ENCODE measurements at regions not wholly inside any gene's neighbourhood (a gene's known extent, or its start where the extent isn't known, plus 50 kb on each side); places are given as distances from the start of the nearest gene placed in this dataset.

GRCh38 chr5:61866930-61867329, 439.1 kb upstream of the KIF2A start:
- H3K36me3 ChIP-seq (ENCODE audit: control insufficient read depth, low read length), result no peaks in the 10 kb centered on the region
- no peaks in the 10 kb centered on the region for H3K9me2 ChIP-seq (replicated peaks; ENCODE audit: control insufficient read depth, low read length)
- H3K27me3 ChIP-seq (ENCODE audit: control insufficient read depth, low read length), result no peaks in the 10 kb centered on the region
- no peak overlapping the region for H3K27ac ChIP-seq (ENCODE audit: low read depth, low read length)
- TF ChIP-seq EZH2phosphoT487 (IDR thresholded peaks at IDR 0.05; ENCODE audit: borderline replicate concordance, low read length), result no peak
- TF ChIP-seq, protein P1, sequence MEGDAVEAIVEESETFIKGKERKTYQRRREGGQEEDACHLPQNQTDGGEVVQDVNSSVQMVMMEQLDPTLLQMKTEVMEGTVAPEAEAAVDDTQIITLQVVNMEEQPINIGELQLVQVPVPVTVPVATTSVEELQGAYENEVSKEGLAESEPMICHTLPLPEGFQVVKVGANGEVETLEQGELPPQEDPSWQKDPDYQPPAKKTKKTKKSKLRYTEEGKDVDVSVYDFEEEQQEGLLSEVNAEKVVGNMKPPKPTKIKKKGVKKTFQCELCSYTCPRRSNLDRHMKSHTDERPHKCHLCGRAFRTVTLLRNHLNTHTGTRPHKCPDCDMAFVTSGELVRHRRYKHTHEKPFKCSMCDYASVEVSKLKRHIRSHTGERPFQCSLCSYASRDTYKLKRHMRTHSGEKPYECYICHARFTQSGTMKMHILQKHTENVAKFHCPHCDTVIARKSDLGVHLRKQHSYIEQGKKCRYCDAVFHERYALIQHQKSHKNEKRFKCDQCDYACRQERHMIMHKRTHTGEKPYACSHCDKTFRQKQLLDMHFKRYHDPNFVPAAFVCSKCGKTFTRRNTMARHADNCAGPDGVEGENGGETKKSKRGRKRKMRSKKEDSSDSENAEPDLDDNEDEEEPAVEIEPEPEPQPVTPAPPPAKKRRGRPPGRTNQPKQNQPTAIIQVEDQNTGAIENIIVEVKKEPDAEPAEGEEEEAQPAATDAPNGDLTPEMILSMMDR (IDR thresholded peaks at IDR 0.05; ENCODE audit: low read depth, low read length, poor library complexity, severe bottlenecking), result no peak
- no peaks in the 10 kb centered on the region for H3K4me1 ChIP-seq (ENCODE audit: control insufficient read depth, low read length)
- no peaks in the 10 kb centered on the region for H3K79me2 ChIP-seq (ENCODE audit: control insufficient read depth, low read length)
- no peaks in the 10 kb centered on the region for H3F3A ChIP-seq (ENCODE audit: control insufficient read depth, insufficient read depth)
- no peaks in the 10 kb centered on the region for H4K20me1 ChIP-seq (ENCODE audit: control insufficient read depth, insufficient read depth, low read depth, low read length)
- no peaks in the 10 kb centered on the region for H3K9me3 ChIP-seq (ENCODE audit: control insufficient read depth, insufficient read depth, low read length)
- H3K4me3 ChIP-seq (ENCODE audit: low read length), result no peak overlapping the region
- H3K4me2 ChIP-seq (ENCODE audit: low read length), result no peak overlapping the region

GRCh38 chr5:61869333-61869732, 436.7 kb upstream of the KIF2A start:
- Histone ChIP-seq H3K9me2 (replicated peaks; ENCODE audit: control insufficient read depth, low read length) (no peaks in the 10 kb centered on the region), H3K27me3 (ENCODE audit: control insufficient read depth, low read length) (no peaks in the 10 kb centered on the region), H4K20me1 (ENCODE audit: control insufficient read depth, insufficient read depth, low read depth, low read length) (no peaks in the 10 kb centered on the region), H3K4me2 (ENCODE audit: low read length) (no peak overlapping the region), H3K9me3 (ENCODE audit: control insufficient read depth, insufficient read depth, low read length) (no peaks in the 10 kb centered on the region), H3K4me1 (ENCODE audit: control insufficient read depth, low read length) (no peaks in the 10 kb centered on the region), H3K79me2 (ENCODE audit: control insufficient read depth, low read length) (no peaks in the 10 kb centered on the region), H3F3A (ENCODE audit: control insufficient read depth, insufficient read depth) (no peaks in the 10 kb centered on the region), H3K4me3 (ENCODE audit: low read length) (no peak overlapping the region), H3K27ac (ENCODE audit: low read depth, low read length) (no peak overlapping the region), H3K36me3 (ENCODE audit: control insufficient read depth, low read length) (no peaks in the 10 kb centered on the region)
- TF ChIP-seq EZH2phosphoT487 (IDR thresholded peaks at IDR 0.05; ENCODE audit: borderline replicate concordance, low read length), result no peak
- TF ChIP-seq, protein P1 (IDR thresholded peaks at IDR 0.05; ENCODE audit: low read depth, low read length, poor library complexity, severe bottlenecking), result no peak

DNA sequence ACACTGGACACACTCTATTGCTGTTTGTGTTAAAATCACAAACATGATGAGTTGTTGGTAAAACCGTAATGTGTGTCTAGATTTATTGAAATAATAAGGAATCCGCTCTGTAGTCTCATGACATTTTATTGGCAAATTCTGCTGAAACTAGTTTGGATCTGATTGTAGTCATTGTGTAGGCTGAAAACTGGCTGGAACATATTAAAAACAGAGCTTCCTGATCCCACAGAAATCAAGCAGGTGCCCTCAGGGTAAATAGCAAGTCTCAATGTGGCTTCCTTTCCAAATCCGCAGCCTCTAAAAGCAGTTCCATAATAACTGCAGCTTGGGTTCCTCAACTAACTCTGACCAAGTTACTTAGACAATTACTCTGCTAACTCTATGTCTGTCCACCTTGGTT, 427.5 kb upstream of the KIF2A start:
- H3K9me3 ChIP-seq (ENCODE audit: control insufficient read depth, insufficient read depth, low read length), result no peaks in the 10 kb centered on the region
- no peaks in the 10 kb centered on the region for H3F3A ChIP-seq (ENCODE audit: control insufficient read depth, insufficient read depth)
- H3K4me2 ChIP-seq (ENCODE audit: low read length), result no peak overlapping the region
- no peaks in the 10 kb centered on the region for H3K79me2 ChIP-seq (ENCODE audit: control insufficient read depth, low read length)
- H4K20me1 ChIP-seq (ENCODE audit: control insufficient read depth, insufficient read depth, low read depth, low read length), result no peaks in the 10 kb centered on the region
- TF ChIP-seq EZH2phosphoT487 (IDR thresholded peaks at IDR 0.05; ENCODE audit: borderline replicate concordance, low read length), result no peak
- TF ChIP-seq, protein P1 (IDR thresholded peaks at IDR 0.05; ENCODE audit: low read depth, low read length, poor library complexity, severe bottlenecking), result no peak
- no peaks in the 10 kb centered on the region for H3K4me1 ChIP-seq (ENCODE audit: control insufficient read depth, low read length)
- no peaks in the 10 kb centered on the region for H3K36me3 ChIP-seq (ENCODE audit: control insufficient read depth, low read length)
- H3K4me3 ChIP-seq (ENCODE audit: low read length), result no peak overlapping the region
- H3K27ac ChIP-seq (ENCODE audit: low read depth, low read length), result no peak overlapping the region
- no peaks in the 10 kb centered on the region for H3K9me2 ChIP-seq (replicated peaks; ENCODE audit: control insufficient read depth, low read length)
- H3K27me3 ChIP-seq (ENCODE audit: control insufficient read depth, low read length), result no peaks in the 10 kb centered on the region

Data from DOHH2 (cell line).